ENCODE measurements at regions not wholly inside any gene's neighbourhood (a gene's known extent, or its start where the extent isn't known, plus 50 kb on each side); places are given as distances from the start of the nearest gene placed in this dataset.
"Not testable (repeated sequence)": the region's sequence is repeated elsewhere in the genome, so short reads cannot be mapped to it uniquely, and the experiment has no call there.

- no peaks in the 10 kb centered on the region for H3K4me1 Mint-ChIP-seq
- H3K27ac Mint-ChIP-seq, result no peak overlapping the region
- ChIA-PET POLR2A (no interaction called here), CTCF (interaction anchor here in 1 of 2 donors (0.5 kb wide), 1 partner anchor 49 kb away, joined by 3 read pairs; no protein-coding TSS in a partner anchor)
- no peaks in the 10 kb centered on the region for H3K9me3 ChIP-seq
- no CpG with 5 or more reads among the region's 3 CpGs for WGBS (ENCODE audit: insufficient coverage)
- H3K27me3 ChIP-seq (replicated peaks in 1 of 2; ENCODE audit: control insufficient read depth in 2 of 2, extremely low read depth in 1 of 2, insufficient read depth in 2 of 2, low read length in 1 of 2), result peaks cover 0 to 2% of the 10 kb centered on the region in 2 experiments
- no peaks in the 10 kb centered on the region for H3K9me3 Mint-ChIP-seq
- no peaks in the 10 kb centered on the region for H3K36me3 ChIP-seq (ENCODE audit: control insufficient read depth in 2 of 2, extremely low read depth in 1 of 2, insufficient read depth in 1 of 2, low read length in 1 of 2)
- H3K27ac ChIP-seq (ENCODE audit: low read length), result no peak overlapping the region
- peaks cover 11 to 37% of the 10 kb centered on the region in 2 donors for H3K27me3 Mint-ChIP-seq
- H3K36me3 Mint-ChIP-seq, result no peaks in the 10 kb centered on the region
- no peak overlapping the region for H3K4me3 Mint-ChIP-seq
- ATAC-seq (replicated peaks in 1 of 4) (no peak), DNase-seq (no peak)
- no peak overlapping the region for H3K4me3 ChIP-seq (ENCODE audit: control insufficient read depth in 1 of 2, extremely low read depth in 1 of 2, low read length in 1 of 2)
- no peaks in the 10 kb centered on the region for H3K4me1 ChIP-seq (ENCODE audit: control insufficient read depth in 1 of 2, extremely low read depth in 1 of 2, insufficient read depth in 2 of 2, low read length in 2 of 2)
These were observed 161.1 kb downstream of the PHF8 start for GRCh38 chrX:53883196-53883595.

GRCh38 chrX:53882331-53882730 lies 161.9 kb downstream of the PHF8 start:
- H3K27me3 Mint-ChIP-seq, result peaks cover 11 to 37% of the 10 kb centered on the region in 2 donors
- no peak overlapping the region for H3K27ac ChIP-seq (ENCODE audit: low read length)
- H3K27me3 ChIP-seq (replicated peaks in 1 of 2; ENCODE audit: control insufficient read depth in 2 of 2, extremely low read depth in 1 of 2, insufficient read depth in 2 of 2, low read length in 1 of 2), result no peaks in the 10 kb centered on the region
- peaks cover 0 to 5% (median 1%) of the 10 kb centered on the region in 3 donors for H3K9me3 Mint-ChIP-seq
- H3K36me3 Mint-ChIP-seq, result no peaks in the 10 kb centered on the region
- CTCF ChIA-PET, result interaction anchor here in 1 of 2 donors (0.9 kb wide), 1 partner anchor 407 kb away, joined by 5 read pairs; no protein-coding TSS in a partner anchor
- no peaks in the 10 kb centered on the region for H3K9me3 ChIP-seq
- no peak overlapping the region for H3K4me3 ChIP-seq (ENCODE audit: control insufficient read depth in 1 of 2, extremely low read depth in 1 of 2, low read length in 1 of 2)
- no peak for DNase-seq
- no peak overlapping the region for H3K27ac Mint-ChIP-seq
- no peak for ATAC-seq (replicated peaks in 1 of 4)
- POLR2A ChIA-PET, result no interaction called here
- no peaks in the 10 kb centered on the region for H3K36me3 ChIP-seq (ENCODE audit: control insufficient read depth in 2 of 2, extremely low read depth in 1 of 2, insufficient read depth in 1 of 2, low read length in 1 of 2)
- no peaks in the 10 kb centered on the region for H3K4me1 Mint-ChIP-seq
- H3K4me1 ChIP-seq (ENCODE audit: control insufficient read depth in 1 of 2, extremely low read depth in 1 of 2, insufficient read depth in 2 of 2, low read length in 2 of 2), result no peaks in the 10 kb centered on the region
- no peak overlapping the region for H3K4me3 Mint-ChIP-seq
- WGBS (ENCODE audit: insufficient coverage), result 78% methylated on average over 1 of the region's 6 CpGs

GRCh38 chrX:53880786-53881185 lies 163.5 kb downstream of the PHF8 start:
- CTCF ChIA-PET, POLR2A ChIA-PET: not testable (repeated sequence)
- WGBS (ENCODE audit: insufficient coverage), result no CpG with 5 or more reads among the region's 2 CpGs

GRCh38 chrX:53859890-53860289 lies 173.4 kb upstream of the HUWE1 start:
- ChIA-PET CTCF (no interaction called here), POLR2A (no interaction called here)
- no peaks in the 10 kb centered on the region for H3K36me3 ChIP-seq (ENCODE audit: control insufficient read depth in 2 of 2, extremely low read depth in 1 of 2, insufficient read depth in 1 of 2, low read length in 1 of 2)
- DNase-seq (no peak), ATAC-seq (replicated peaks in 1 of 4) (no peak)
- H3K27me3 Mint-ChIP-seq, result peaks cover 24 to 45% of the 10 kb centered on the region in 2 donors
- no peaks in the 10 kb centered on the region for H3K9me3 Mint-ChIP-seq
- H3K4me3 Mint-ChIP-seq, result no peak overlapping the region
- no peaks in the 10 kb centered on the region for H3K9me3 ChIP-seq
- no CpG with 5 or more reads among the region's 4 CpGs for WGBS (ENCODE audit: insufficient coverage)
- no peak overlapping the region for H3K4me3 ChIP-seq (ENCODE audit: control insufficient read depth in 1 of 2, extremely low read depth in 1 of 2, low read length in 1 of 2)
- no peaks in the 10 kb centered on the region for H3K4me1 ChIP-seq (ENCODE audit: control insufficient read depth in 1 of 2, extremely low read depth in 1 of 2, insufficient read depth in 2 of 2, low read length in 2 of 2)
- no peaks in the 10 kb centered on the region for H3K4me1 Mint-ChIP-seq
- no peak overlapping the region for H3K27ac ChIP-seq (ENCODE audit: low read length)
- no peak overlapping the region for H3K27ac Mint-ChIP-seq
- H3K27me3 ChIP-seq (replicated peaks in 1 of 2; ENCODE audit: control insufficient read depth in 2 of 2, extremely low read depth in 1 of 2, insufficient read depth in 2 of 2, low read length in 1 of 2), result no peaks in the 10 kb centered on the region
- no peaks in the 10 kb centered on the region for H3K36me3 Mint-ChIP-seq

More at GRCh38 chrX:53880786-53881185, 163.5 kb downstream of the PHF8 start:
- not testable (repeated sequence) for H3K9me3 ChIP-seq; H3K27me3 ChIP-seq (replicated peaks in 1 of 2; ENCODE audit: control insufficient read depth in 2 of 2, extremely low read depth in 1 of 2, insufficient read depth in 2 of 2, low read length in 1 of 2); H3K4me1 ChIP-seq (ENCODE audit: control insufficient read depth in 1 of 2, extremely low read depth in 1 of 2, insufficient read depth in 2 of 2, low read length in 2 of 2); H3K4me3 ChIP-seq (ENCODE audit: control insufficient read depth in 1 of 2, extremely low read depth in 1 of 2, low read length in 1 of 2); H3K36me3 Mint-ChIP-seq; H3K4me1 Mint-ChIP-seq; ATAC-seq (replicated peaks in 1 of 4); H3K4me3 Mint-ChIP-seq; H3K9me3 Mint-ChIP-seq; H3K36me3 ChIP-seq (ENCODE audit: control insufficient read depth in 2 of 2, extremely low read depth in 1 of 2, insufficient read depth in 1 of 2, low read length in 1 of 2); H3K27ac ChIP-seq (ENCODE audit: low read length); DNase-seq; H3K27ac Mint-ChIP-seq
- peaks cover 7 to 27% of the 10 kb centered on the region in 2 donors for H3K27me3 Mint-ChIP-seq

- no CpG with 5 or more reads among the region's 8 CpGs for WGBS (ENCODE audit: insufficient coverage)
- POLR2A ChIA-PET, result no interaction called here
- H3K4me3 Mint-ChIP-seq, result no peak overlapping the region
- no peak overlapping the region for H3K4me3 ChIP-seq (ENCODE audit: control insufficient read depth in 1 of 2, extremely low read depth in 1 of 2, low read length in 1 of 2)
- H3K9me3 ChIP-seq, result no peaks in the 10 kb centered on the region
- H3K4me1 ChIP-seq (ENCODE audit: control insufficient read depth in 1 of 2, extremely low read depth in 1 of 2, insufficient read depth in 2 of 2, low read length in 2 of 2), result no peaks in the 10 kb centered on the region
- ATAC-seq (replicated peaks in 1 of 4) (peak; percentile 73 to 82 (median 78)), DNase-seq (peak in 30 of 35 experiments; percentile 1 to 60 (median 18))
- no peaks in the 10 kb centered on the region for H3K9me3 Mint-ChIP-seq
- no peak overlapping the region for H3K27ac Mint-ChIP-seq
- H3K27ac ChIP-seq (ENCODE audit: low read length), result no peak overlapping the region
- no peaks in the 10 kb centered on the region for H3K36me3 Mint-ChIP-seq
- no peaks in the 10 kb centered on the region for H3K36me3 ChIP-seq (ENCODE audit: control insufficient read depth in 2 of 2, extremely low read depth in 1 of 2, insufficient read depth in 1 of 2, low read length in 1 of 2)
- CTCF ChIA-PET, result interaction anchor here (0.7 to 1.8 kb wide), 2 partner anchors 153 to 1056 kb away, joined by 3 to 8 read pairs; no protein-coding TSS in a partner anchor
- peaks cover 0 to 3% of the 10 kb centered on the region in 2 donors for H3K27me3 Mint-ChIP-seq
- peaks cover 3 to 6% (median 6%) of the 10 kb centered on the region in 3 donors for H3K4me1 Mint-ChIP-seq
- H3K27me3 ChIP-seq (replicated peaks in 1 of 2; ENCODE audit: control insufficient read depth in 2 of 2, extremely low read depth in 1 of 2, insufficient read depth in 2 of 2, low read length in 1 of 2), result no peaks in the 10 kb centered on the region
These were observed 145.4 kb upstream of the HUWE1 start for GRCh38 chrX:53831662-53832635.

- CTCF ChIA-PET, result no interaction called here
- WGBS (ENCODE audit: insufficient coverage), result 80% methylated on average over 1 of the region's 2 CpGs
- POLR2A ChIA-PET, result no interaction called here
These were observed 138.2 kb upstream of the HUWE1 start for GRCh38 chrX:53824686-53825085.

More at GRCh38 chrX:53824686-53825085, 138.2 kb upstream of the HUWE1 start:
- H3K4me3 ChIP-seq (ENCODE audit: control insufficient read depth in 1 of 2, extremely low read depth in 1 of 2, low read length in 1 of 2), result no peak overlapping the region
- Mint-ChIP-seq H3K4me3 (no peak overlapping the region), H3K27me3 (peaks cover 0 to 4% of the 10 kb centered on the region in 2 donors), H3K27ac (no peak overlapping the region), H3K9me3 (no peaks in the 10 kb centered on the region), H3K36me3 (no peaks in the 10 kb centered on the region), H3K4me1 (no peaks in the 10 kb centered on the region)
- H3K9me3 ChIP-seq, result no peaks in the 10 kb centered on the region
- ATAC-seq (replicated peaks in 1 of 4), result no peak
- DNase-seq, result no peak
- no peaks in the 10 kb centered on the region for H3K4me1 ChIP-seq (ENCODE audit: control insufficient read depth in 1 of 2, extremely low read depth in 1 of 2, insufficient read depth in 2 of 2, low read length in 2 of 2)
- no peaks in the 10 kb centered on the region for H3K27me3 ChIP-seq (replicated peaks in 1 of 2; ENCODE audit: control insufficient read depth in 2 of 2, extremely low read depth in 1 of 2, insufficient read depth in 2 of 2, low read length in 1 of 2)
- H3K27ac ChIP-seq (ENCODE audit: low read length), result no peak overlapping the region
- no peaks in the 10 kb centered on the region for H3K36me3 ChIP-seq (ENCODE audit: control insufficient read depth in 2 of 2, extremely low read depth in 1 of 2, insufficient read depth in 1 of 2, low read length in 1 of 2)
